Stimulated activated CD8-positive, alpha-beta memory T cell treated with anti-CD3 and anti-CD28 coated beads, Interleukin-15, amount 100 ng/mL, for 1 hour (primary cell): ENCODE measurements at regions not wholly inside any gene's neighbourhood (a gene's known extent, or its start where the extent isn't known, plus 50 kb on each side); places are given as distances from the start of the nearest gene placed in this dataset.

ENCODE experiments used
- DNase-seq: peaks from one replicate; pipeline ENCODE4 v3.0.0-alpha.2; 2020; ENCODE audit warnings: low read depth

- no peak for DNase-seq
Observed at GRCh38 chr16:66265556-66266141, 100.8 kb upstream of the CDH5 start.

GRCh38 chr16:66265048-66265415, 101.5 kb upstream of the CDH5 start:
- DNase-seq, result no peak

GRCh38 chr16:66264311-66265047, 102.0 kb upstream of the CDH5 start:
- DNase-seq, result no peak

- DNase-seq, result no peak
Observed at GRCh38 chr16:66263973-66264310, 102.5 kb upstream of the CDH5 start.

GRCh38 chr16:66263168-66263972, 103.1 kb upstream of the CDH5 start:
- no peak for DNase-seq

GRCh38 chr16:66262253-66263167, 104.0 kb upstream of the CDH5 start:
- DNase-seq, result no peak

- DNase-seq, result no peak
Observed at GRCh38 chr16:66261826-66262225, 104.7 kb upstream of the CDH5 start.

GRCh38 chr16:66260522-66261254, 105.8 kb upstream of the CDH5 start:
- no peak for DNase-seq

- DNase-seq, result no peak
Observed at GRCh38 chr16:66258916-66259845, 107.3 kb upstream of the CDH5 start.

GRCh38 chr16:66256919-66257318, 109.6 kb upstream of the CDH5 start:
- no peak for DNase-seq

GRCh38 chr16:66255647-66256046, 110.8 kb upstream of the CDH5 start:
- no peak for DNase-seq

GRCh38 chr16:66254751-66255150, 111.7 kb upstream of the CDH5 start:
- DNase-seq, result no peak

- no peak for DNase-seq
Observed at GRCh38 chr16:66254106-66254505, 112.4 kb upstream of the CDH5 start.

- no peak for DNase-seq
Observed at GRCh38 chr16:66251476-66252160, 114.9 kb upstream of the CDH5 start.

- DNase-seq, result no peak
Observed at GRCh38 chr16:66250686-66251431, 115.6 kb upstream of the CDH5 start.

GRCh38 chr16:66247516-66248481, 118.7 kb upstream of the CDH5 start:
- DNase-seq, result no peak

- DNase-seq, result no peak
Observed at GRCh38 chr16:66245868-66246267, 120.6 kb upstream of the CDH5 start.

- no peak for DNase-seq
Observed at GRCh38 chr16:66245072-66245471, 121.4 kb upstream of the CDH5 start.
